ENCODE measurements at regions not wholly inside any gene's neighbourhood (a gene's known extent, or its start where the extent isn't known, plus 50 kb on each side); places are given as distances from the start of the nearest gene placed in this dataset.

- no peak for TF ChIP-seq IRF1 (CRISPR knock-in tag; IDR thresholded peaks at IDR 0.05; ENCODE audit: borderline replicate concordance)
- no peak for TF ChIP-seq ATF3 (IDR thresholded peaks at IDR 0.05)
- no peak for TF ChIP-seq ATF3 (CRISPR knock-in tag; conservative IDR thresholded peaks at IDR 0.05)
- no peak for TF ChIP-seq ETS1 (conservative IDR thresholded peaks at IDR 0.05; ENCODE audit: control insufficient read depth, low read depth, low read length)
- no peak for TF ChIP-seq CEBPB (tag; IDR thresholded peaks at IDR 0.05)
- TF ChIP-seq MAZ (CRISPR knock-in tag; conservative IDR thresholded peaks at IDR 0.05 in 1 of 2, IDR thresholded peaks at IDR 0.05 in 1 of 2) = no peak
- no peak for TF ChIP-seq THAP7 (CRISPR knock-in tag; IDR thresholded peaks at IDR 0.05)
- TF ChIP-seq ZBTB33 (CRISPR knock-in tag; IDR thresholded peaks at IDR 0.05) = no peak
- TF ChIP-seq EZH2 (IDR thresholded peaks at IDR 0.05; ENCODE audit: borderline replicate concordance, low read depth, low read length) = no peak
Measured at GRCh38 chr6:120511712-120512111, 822.6 kb downstream of the TBC1D32 start.
